ENCODE measurements at regions not wholly inside any gene's neighbourhood (a gene's known extent, or its start where the extent isn't known, plus 50 kb on each side); places are given as distances from the start of the nearest gene placed in this dataset.
"Not testable (repeated sequence)": the region's sequence is repeated elsewhere in the genome, so short reads cannot be mapped to it uniquely, and the experiment has no call there.

- DNase-seq (ENCODE audit: low read depth), result no peak
These were observed 65.2 kb downstream of the DMRT2 start for GRCh38 chr9:1115370-1115769.

GRCh38 chr9:1117439-1117838 is 67.3 kb downstream of the DMRT2 start:
- DNase-seq (ENCODE audit: low read depth), result no peak

GRCh38 chr9:1120500-1121165 is 70.5 kb downstream of the DMRT2 start:
- DNase-seq (ENCODE audit: low read depth), result no peak

GRCh38 chr9:1125741-1126140 is 75.6 kb downstream of the DMRT2 start:
- DNase-seq (ENCODE audit: low read depth), result peak; percentile 55

- no peak for DNase-seq (ENCODE audit: low read depth)
These were observed 77.9 kb downstream of the DMRT2 start for GRCh38 chr9:1128046-1128445.

- no peak for DNase-seq (ENCODE audit: low read depth)
These were observed 79.2 kb downstream of the DMRT2 start for GRCh38 chr9:1129382-1129781.

- no peak for DNase-seq (ENCODE audit: low read depth)
These were observed 89.9 kb downstream of the DMRT2 start for GRCh38 chr9:1140057-1140456.

GRCh38 chr9:1151691-1152090 is 101.5 kb downstream of the DMRT2 start:
- DNase-seq (ENCODE audit: low read depth), result no peak

- no peak for DNase-seq (ENCODE audit: low read depth)
These were observed 102.0 kb downstream of the DMRT2 start for GRCh38 chr9:1152171-1152570.

- DNase-seq (ENCODE audit: low read depth), result no peak
These were observed 104.6 kb downstream of the DMRT2 start for GRCh38 chr9:1154739-1155138.

GRCh38 chr9:1155602-1156001 is 105.4 kb downstream of the DMRT2 start:
- DNase-seq (ENCODE audit: low read depth), result no peak

- DNase-seq (ENCODE audit: low read depth), result no peak
These were observed 106.8 kb downstream of the DMRT2 start for GRCh38 chr9:1156794-1157550.

GRCh38 chr9:1157836-1158235 is 107.7 kb downstream of the DMRT2 start:
- DNase-seq (ENCODE audit: low read depth), result no peak

- no peak for DNase-seq (ENCODE audit: low read depth)
These were observed 120.8 kb downstream of the DMRT2 start for GRCh38 chr9:1170918-1171317.

- no peak for DNase-seq (ENCODE audit: low read depth)
These were observed 121.4 kb downstream of the DMRT2 start for GRCh38 chr9:1171546-1171945.

- DNase-seq (ENCODE audit: low read depth), result peak; percentile 42
These were observed 123.1 kb downstream of the DMRT2 start for GRCh38 chr9:1173211-1173610.

- no peak for DNase-seq (ENCODE audit: low read depth)
These were observed 123.8 kb downstream of the DMRT2 start for GRCh38 chr9:1173993-1174392.

- no peak for DNase-seq (ENCODE audit: low read depth)
These were observed 129.2 kb downstream of the DMRT2 start for GRCh38 chr9:1179366-1179765.

GRCh38 chr9:1184146-1184545 is 134.0 kb downstream of the DMRT2 start:
- no peak for DNase-seq (ENCODE audit: low read depth)

GRCh38 chr9:1187137-1187536 is 137.0 kb downstream of the DMRT2 start:
- not testable (repeated sequence) for DNase-seq (ENCODE audit: low read depth)

GRCh38 chr9:1195636-1196035 is 145.5 kb downstream of the DMRT2 start:
- DNase-seq (ENCODE audit: low read depth), result not testable (repeated sequence)

GRCh38 chr9:1198085-1198484 is 147.9 kb downstream of the DMRT2 start:
- DNase-seq (ENCODE audit: low read depth), result peak; percentile 78

- peak; percentile 85 for DNase-seq (ENCODE audit: low read depth)
These were observed 150.7 kb downstream of the DMRT2 start for GRCh38 chr9:1200847-1201251.

GRCh38 chr9:1201262-1201661 is 151.1 kb downstream of the DMRT2 start:
- no peak for DNase-seq (ENCODE audit: low read depth)

Measured in renal cortical epithelial cell (primary cell).